ENCODE measurements at regions not wholly inside any gene's neighbourhood (a gene's known extent, or its start where the extent isn't known, plus 50 kb on each side); places are given as distances from the start of the nearest gene placed in this dataset.
"Not testable (repeated sequence)": the region's sequence is repeated elsewhere in the genome, so short reads cannot be mapped to it uniquely, and the experiment has no call there.

DNA sequence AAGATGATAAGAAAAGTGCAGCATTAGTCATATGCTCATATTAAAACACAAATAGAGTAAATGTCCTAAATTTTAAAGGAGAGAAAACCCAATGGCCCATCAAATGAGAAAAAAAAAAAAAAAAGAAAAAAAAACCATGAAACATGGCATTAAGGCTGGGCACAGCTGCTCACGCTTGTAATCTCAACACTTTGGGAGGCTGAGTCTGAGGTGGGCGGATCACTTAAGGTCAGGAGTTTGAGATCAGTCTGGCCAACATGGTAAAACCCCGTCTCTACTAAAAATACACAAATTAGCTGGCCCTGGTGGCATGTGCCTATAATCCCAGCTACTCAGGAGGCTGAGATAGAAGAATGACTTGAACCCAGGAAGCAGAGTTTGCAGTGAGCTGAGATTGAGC, 515.5 kb upstream of the ANO3 start:
- TF ChIP-seq, protein P1, sequence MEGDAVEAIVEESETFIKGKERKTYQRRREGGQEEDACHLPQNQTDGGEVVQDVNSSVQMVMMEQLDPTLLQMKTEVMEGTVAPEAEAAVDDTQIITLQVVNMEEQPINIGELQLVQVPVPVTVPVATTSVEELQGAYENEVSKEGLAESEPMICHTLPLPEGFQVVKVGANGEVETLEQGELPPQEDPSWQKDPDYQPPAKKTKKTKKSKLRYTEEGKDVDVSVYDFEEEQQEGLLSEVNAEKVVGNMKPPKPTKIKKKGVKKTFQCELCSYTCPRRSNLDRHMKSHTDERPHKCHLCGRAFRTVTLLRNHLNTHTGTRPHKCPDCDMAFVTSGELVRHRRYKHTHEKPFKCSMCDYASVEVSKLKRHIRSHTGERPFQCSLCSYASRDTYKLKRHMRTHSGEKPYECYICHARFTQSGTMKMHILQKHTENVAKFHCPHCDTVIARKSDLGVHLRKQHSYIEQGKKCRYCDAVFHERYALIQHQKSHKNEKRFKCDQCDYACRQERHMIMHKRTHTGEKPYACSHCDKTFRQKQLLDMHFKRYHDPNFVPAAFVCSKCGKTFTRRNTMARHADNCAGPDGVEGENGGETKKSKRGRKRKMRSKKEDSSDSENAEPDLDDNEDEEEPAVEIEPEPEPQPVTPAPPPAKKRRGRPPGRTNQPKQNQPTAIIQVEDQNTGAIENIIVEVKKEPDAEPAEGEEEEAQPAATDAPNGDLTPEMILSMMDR (IDR thresholded peaks at IDR 0.05; ENCODE audit: low read length, missing control alignments), result no peak
- H3K4me3 ChIP-seq (replicated peaks; ENCODE audit: low read depth, low read length), result no peak overlapping the region

DNA sequence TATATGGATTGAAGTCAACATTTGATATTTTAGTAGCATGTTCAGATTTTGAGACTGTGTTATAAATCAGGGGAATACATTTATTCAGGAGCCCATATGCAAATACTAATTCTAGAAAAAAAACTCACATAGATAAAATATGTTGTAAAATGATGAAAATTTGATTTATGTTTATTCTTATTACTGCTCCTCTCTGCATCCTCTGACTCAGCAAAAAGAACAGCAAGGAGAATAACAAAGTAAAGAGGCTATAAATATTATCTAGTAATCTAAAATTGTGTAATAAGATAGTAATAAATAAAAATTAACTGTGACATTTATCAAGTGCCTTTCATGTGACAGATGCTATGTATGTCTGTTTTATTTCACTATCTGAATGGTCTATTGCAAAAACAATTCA, 507.2 kb upstream of the ANO3 start:
- H3K4me3 ChIP-seq (replicated peaks; ENCODE audit: low read depth, low read length), result no peak overlapping the region
- TF ChIP-seq, protein P1 (IDR thresholded peaks at IDR 0.05; ENCODE audit: low read length, missing control alignments), result no peak

More for the DNA sequence above, 515.5 kb upstream of the ANO3 start:
- no peak for DNase-seq (ENCODE audit: low read depth)

DNA sequence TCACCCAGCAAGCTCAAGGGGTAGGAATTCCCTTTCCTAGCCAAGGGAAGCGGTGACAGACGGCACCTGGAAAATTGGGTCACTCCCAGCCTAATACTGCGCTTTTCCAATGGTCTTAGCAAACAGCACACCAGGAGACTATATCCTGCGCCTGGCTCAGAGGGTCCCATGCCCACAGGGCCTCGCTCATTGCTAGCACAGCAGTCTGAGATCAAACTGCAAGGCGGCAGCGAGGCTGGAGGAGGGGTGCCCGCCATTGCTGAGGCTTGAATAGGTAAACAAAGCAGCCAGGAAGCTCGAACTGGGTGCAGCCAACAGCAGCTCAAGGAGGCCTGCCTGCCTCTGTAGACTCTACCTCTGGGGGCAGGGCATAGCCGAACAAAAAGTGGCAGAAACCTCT, 500.4 kb upstream of the ANO3 start:
- DNase-seq (ENCODE audit: low read depth); H3K4me3 ChIP-seq (replicated peaks; ENCODE audit: low read depth, low read length): not testable (repeated sequence)

More for the DNA sequence above, 507.2 kb upstream of the ANO3 start:
- DNase-seq (ENCODE audit: low read depth), result no peak

DNA sequence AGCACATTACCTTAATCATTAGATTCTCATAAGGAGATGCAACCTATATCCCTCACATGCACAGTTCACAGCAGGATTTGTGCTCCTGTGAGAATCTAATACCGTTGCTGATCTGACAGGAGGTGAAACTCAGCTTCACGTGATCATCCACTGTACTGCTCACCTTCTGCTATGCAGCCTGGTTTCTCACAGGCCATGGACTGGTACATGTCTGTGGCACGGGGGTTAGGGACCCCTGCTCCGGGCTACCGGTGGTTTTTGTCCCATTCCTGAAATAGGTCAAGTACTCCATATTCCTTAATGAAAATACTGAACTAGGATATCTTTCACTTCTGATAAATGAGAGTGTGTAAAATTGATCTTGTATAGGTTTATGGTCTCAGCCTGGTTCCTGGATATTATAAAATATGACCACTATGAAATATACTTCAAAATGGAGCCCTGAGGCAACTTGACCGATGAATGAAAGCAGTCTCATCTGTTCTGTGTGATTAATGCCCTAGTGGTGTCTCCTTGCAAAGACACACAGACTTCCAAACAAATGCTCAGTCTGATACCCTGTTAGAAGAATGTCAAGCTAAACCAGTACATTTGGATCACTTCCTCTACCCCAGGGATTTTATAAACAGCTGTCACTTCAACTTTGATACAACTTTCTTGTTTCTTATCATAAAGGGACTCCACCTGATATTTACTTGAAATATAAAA, 492.9 kb upstream of the ANO3 start:
- DNase-seq (ENCODE audit: low read depth), result no peak
- TF ChIP-seq, protein P1 (IDR thresholded peaks at IDR 0.05; ENCODE audit: low read length, missing control alignments), result no peak
- no peak overlapping the region for H3K4me3 ChIP-seq (replicated peaks; ENCODE audit: low read depth, low read length)

DNA sequence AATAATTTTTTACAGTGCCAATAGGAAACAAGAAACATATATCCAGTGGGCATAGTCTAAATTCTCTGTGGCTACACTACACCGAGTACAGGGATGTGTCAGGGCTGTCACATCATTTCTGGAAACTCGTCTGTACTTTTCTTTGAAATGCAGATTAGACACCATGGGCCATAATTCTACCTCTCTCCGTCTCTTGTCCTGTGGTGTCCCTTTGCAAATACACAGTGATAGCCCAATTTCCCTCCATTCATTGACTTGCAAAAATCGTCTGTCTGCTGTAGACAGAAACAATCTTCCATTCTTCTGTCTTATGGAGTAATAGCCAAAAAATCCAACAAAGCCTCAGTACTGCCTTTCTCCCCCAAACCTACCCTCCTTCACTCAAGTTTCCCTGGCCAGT, 487.1 kb upstream of the ANO3 start:
- TF ChIP-seq, protein P1 (IDR thresholded peaks at IDR 0.05; ENCODE audit: low read length, missing control alignments), result no peak
- DNase-seq (ENCODE audit: low read depth), result no peak
- no peak overlapping the region for H3K4me3 ChIP-seq (replicated peaks; ENCODE audit: low read depth, low read length)

DNA sequence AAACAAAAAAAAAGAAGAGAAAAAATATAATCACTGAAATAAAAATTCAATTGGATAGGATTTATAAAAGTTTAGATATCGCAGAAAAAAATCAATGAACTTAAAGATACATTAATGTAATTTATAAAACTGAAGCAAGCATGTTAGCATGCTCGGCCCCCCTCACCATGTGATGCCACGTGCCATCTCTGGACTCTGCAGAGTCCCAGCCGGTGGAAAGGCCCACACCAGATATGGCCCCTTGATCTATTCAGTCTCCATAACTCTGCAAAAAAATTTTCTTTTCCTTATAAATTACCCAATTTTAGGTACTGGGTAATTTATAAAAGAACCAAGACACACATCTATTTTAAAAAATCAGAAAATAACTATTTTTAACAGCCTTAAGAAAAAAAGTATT, 476.0 kb upstream of the ANO3 start:
- no peak overlapping the region for H3K4me3 ChIP-seq (replicated peaks; ENCODE audit: low read depth, low read length)
- TF ChIP-seq, protein P1 (IDR thresholded peaks at IDR 0.05; ENCODE audit: low read length, missing control alignments), result no peak
- DNase-seq (ENCODE audit: low read depth), result no peak

DNA sequence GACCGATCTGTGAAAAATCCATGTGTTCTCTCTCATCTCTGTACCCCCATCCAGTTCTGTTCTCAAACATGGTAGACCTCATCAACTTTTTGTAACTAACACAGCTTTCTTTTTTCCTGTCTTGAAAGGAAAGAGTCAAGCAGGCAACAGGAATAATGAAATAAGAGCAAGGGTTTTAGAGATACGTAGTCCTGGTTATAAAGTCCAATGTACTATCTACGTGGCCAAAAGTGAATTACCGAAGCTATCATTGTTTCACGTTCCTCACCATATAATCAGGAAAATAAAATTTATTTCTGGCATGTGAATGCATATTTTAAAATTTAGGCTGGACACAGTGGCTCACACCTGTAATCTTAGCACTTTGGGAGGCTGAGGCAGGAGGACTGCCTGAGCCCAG, 472.2 kb upstream of the ANO3 start:
- TF ChIP-seq, protein P1 (IDR thresholded peaks at IDR 0.05; ENCODE audit: low read length, missing control alignments), result no peak
- no peak overlapping the region for H3K4me3 ChIP-seq (replicated peaks; ENCODE audit: low read depth, low read length)
- no peak for DNase-seq (ENCODE audit: low read depth)

Data from fibroblast of pulmonary artery (primary cell).